Stimulated activated CD8-positive, alpha-beta memory T cell treated with anti-CD3 and anti-CD28 coated beads, Interleukin-15, amount 100 ng/mL, for 4 hours (primary cell): ENCODE measurements at regions not wholly inside any gene's neighbourhood (a gene's known extent, or its start where the extent isn't known, plus 50 kb on each side); places are given as distances from the start of the nearest gene placed in this dataset.

Experiments used
- DNase-seq, 2 donors: peaks; one replicate each; pipeline ENCODE4 v3.0.0-alpha.2; 2020; ENCODE audit warnings: low read depth in 2 of 2

GRCh38 chr15:69505956-69506556, 53.4 kb downstream of the RPLP1 start:
- no peak for DNase-seq

DNA sequence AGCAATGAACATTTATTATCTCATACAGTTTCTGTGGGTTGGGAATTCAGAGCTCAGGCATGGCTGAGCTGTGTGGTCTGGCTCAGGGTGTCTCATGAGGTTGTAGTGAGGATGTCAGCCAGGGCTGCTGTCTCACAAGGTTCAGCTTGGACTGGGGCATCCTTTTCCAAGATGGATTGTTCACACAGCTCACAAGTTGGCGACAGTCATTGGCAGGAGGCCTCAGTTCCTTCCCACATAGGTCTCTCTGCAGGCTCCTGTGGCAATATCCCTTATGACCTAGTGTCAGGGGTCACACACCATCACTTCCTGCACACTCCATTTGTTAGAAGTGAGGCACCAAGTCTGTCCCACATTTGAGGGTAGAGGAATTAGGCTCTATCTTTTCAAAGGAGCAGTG, 56.0 kb downstream of the RPLP1 start:
- no peak for DNase-seq

- no peak for DNase-seq
These were observed 56.5 kb downstream of the RPLP1 start for GRCh38 chr15:69509131-69509530.

DNA sequence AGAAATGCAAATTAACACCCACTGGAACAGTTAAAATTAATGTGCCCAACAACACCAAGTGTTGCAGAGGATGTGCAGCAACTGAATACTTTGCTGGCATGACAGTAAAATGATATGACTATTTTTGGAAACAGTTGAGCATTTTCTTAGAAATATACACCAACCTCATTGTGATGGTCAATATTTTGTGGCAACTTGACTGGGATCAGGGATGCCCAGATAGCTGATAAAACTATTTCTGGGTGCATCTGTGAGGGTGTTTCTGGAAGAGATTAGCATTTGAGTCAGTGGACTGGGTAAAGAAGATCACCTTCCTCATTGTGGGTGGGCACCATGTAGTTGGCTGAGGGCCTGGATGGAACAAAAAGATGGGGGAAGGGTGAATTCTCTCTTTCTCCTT, 57.9 kb downstream of the RPLP1 start:
- DNase-seq: no peak

DNA sequence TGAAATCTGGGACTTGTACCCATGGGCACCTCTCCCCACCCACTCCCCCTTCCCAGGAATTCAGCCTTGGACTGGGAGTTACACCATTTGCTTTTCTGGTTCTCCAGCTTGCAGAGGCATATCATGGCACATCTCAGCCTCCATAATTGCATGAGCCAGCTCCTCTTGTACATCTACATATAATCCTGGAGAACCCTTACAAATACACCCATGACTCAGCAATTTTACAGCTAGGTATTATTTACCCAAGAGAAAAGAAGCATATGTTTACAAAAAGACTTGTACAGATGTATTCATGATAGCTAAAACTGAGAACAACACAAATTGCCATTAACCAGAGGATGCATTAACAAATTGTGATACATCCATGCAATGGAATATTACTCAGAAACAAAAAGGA, 58.4 kb downstream of the RPLP1 start:
- DNase-seq: no peak

- DNase-seq: no peak
These were observed 59.2 kb downstream of the RPLP1 start for GRCh38 chr15:69511716-69512340.

DNA sequence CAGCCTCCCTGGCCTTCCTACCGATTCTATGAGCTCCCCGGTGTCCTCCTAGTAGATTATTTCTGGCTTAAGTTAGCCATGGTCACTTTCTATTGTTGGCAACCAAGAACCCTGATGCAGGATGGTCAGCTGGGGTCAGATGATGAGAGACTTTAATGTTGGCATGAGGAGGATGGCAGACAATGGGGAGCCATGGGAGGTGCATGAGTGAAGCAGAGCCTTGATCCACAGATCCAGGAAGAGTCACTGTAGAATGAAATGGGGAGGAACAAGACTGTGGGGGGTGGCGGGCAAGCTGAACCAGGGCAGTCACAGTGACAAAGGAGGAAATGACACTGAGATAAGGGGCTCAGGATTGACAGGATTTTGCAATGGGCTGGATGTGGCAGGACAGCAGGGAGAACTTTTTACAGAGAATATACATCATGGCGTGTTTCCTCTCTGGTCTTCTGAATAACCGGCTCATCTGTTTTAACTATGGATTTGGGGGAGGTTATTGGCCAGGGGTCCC, 60.9 kb downstream of the RPLP1 start:
- DNase-seq: no peak

- DNase-seq: no peak
These were observed 61.4 kb downstream of the RPLP1 start for GRCh38 chr15:69513986-69514385.

GRCh38 chr15:69515508-69515907, 62.9 kb downstream of the RPLP1 start:
- DNase-seq: no peak

GRCh38 chr15:69515926-69516325, 63.3 kb downstream of the RPLP1 start:
- no peak for DNase-seq

GRCh38 chr15:69517052-69517451, 64.4 kb downstream of the RPLP1 start:
- DNase-seq: no peak

- no peak for DNase-seq
These were observed 66.2 kb downstream of the RPLP1 start for GRCh38 chr15:69518806-69519205.

DNA sequence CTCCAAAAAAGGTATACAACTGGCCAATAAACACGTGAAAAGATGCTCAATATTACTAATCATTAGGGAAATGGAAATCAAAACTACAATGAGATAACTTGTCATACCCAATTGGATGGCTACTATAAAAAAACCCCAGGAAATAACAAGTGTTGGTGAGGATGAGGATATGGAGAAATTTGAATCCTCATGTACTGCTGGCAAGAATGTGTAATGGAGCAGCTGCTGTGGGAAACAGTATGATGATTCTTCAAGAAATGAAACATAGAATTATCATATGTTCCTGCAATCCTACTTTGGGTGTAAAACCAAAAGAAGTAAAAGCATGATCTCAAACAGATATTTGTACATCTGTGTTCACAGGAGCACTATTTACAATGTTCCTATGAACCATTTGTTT, 67.4 kb downstream of the RPLP1 start:
- no peak for DNase-seq

- no peak for DNase-seq
These were observed 69.7 kb downstream of the RPLP1 start for GRCh38 chr15:69522361-69522760.

DNA sequence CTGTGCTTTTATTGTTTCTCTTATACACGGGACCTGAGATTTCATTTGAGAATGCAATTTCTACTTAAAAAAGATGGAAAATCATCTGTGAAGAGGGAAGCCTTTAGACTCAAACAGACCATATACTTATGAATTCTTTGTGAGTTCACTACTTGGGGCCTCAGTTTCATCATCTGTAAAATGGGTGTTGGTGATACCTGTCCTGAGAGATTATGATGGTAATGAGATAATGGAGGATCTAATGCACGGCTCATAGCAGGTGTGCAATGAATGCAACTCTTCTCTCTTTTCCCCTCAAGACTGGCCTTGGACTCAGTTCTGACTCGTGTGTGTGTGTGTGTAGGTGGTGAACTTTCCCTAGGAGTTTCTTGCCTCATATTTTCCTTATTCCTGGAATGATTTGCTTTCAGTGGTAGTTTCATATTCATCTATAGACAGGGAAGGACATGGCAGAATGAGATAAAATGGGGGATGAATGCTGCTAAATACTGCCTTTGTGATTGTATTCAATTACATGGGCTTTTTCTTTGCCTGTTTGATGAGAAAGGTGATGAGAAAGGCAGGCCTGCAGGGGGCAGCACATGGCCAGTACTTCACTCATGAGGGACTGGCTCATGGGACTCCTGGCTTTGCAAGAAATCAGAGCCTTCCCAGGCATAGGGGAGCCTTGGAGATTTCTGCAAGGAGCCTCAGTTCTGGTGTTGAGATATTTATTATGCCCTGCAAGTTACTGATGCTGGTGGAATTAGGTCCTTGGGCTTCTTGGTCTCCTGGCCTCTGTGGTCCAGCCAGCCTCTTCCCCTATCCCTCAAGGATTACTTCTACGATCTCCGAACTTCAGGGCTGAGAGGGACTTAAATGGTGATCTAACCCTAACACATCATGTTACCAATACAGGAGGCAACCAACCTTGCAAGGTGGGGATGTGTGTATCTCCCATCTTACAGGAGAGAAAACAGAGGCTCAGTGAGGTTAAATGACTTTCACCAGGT, 70.7 kb downstream of the RPLP1 start:
- DNase-seq: peak; percentile 23 to 43

DNA sequence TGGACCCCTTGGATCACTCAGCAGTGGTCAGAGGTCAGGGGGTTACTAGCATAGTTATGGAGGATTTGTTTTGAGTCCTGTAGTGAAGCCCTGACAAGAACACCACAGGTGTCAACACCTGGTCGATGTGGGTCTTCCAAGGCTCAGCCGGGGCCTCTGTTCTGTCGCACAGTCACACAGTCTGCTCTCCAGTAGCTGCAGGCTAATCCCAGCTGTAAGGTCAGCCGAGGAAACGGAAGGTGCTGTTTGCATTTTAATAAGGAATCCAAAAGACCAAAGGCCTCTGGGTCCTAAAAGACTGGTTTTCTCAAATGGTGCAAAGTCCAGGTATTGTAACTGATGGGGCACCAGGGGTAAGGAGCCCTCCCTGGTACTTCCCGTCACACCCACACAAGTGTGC, 71.7 kb downstream of the RPLP1 start:
- no peak for DNase-seq

GRCh38 chr15:69524814-69525213, 72.2 kb downstream of the RPLP1 start:
- no peak for DNase-seq

DNA sequence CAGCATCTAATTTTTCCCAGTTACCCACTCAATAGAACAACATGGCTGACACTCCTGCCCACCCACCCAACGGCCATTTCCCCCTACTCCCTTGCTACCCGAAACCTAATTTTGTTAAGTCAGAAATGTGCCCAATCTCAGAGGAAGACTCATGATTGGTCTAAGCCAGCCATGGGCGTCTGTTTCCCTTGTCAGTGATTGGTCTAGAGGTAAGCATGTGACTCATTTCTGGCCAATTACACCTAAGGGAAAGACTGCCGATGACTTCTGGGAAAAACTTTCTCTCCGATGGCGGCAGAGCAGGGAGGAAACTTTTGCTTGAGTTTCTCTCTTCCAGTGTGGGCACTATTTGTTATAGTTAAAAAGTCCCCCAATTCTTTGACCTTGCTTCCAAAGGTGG, 72.9 kb downstream of the RPLP1 start:
- DNase-seq: no peak

DNA sequence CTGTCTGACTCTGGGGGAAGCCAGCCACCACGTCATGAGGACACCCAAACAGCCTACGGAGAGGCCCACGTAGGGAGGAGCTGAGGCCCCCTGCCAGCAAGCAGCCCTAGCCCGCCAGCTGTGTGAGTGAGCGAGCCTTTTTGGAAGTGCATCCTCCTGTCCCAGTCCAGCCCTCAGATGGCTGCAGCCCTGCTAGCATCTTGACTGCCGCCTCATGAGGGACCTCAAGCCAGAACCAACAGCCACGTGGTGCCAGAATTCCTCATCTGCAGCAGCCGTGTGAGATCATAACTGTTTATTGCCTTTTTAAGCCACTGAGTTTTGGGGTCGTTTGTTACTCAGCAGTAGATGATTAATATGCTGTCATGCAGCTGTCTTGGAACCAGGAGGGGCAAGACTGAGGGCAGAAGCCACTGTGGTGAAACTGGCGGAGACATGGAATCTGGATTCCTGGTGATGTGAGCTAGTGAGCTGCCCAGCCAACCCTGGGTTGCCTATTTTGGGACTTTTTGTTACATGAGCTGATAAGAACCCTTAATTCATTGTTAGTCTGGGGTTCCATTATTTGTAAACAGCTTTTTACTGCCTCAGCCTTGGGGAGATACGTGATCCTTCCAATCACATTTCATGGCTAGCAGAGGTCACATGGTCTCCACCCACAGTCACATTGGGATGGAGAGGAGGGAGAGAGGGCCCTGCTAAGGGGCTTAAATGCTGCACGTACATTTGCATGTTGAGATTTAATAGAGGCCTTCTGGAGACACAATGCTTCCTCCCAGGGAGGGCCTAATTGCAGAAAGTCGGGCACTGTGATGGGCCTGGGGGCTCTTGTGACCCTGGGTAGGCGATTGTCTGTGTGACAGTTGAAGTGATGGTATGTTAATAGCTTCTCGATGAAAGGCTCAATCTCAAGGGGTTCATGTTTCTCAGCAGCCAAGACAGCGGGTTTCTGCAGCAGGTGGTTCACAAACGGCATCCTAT, 73.8 kb downstream of the RPLP1 start:
- DNase-seq: no peak

GRCh38 chr15:69529141-69529540, 76.5 kb downstream of the RPLP1 start:
- DNase-seq: no peak

- no peak for DNase-seq
These were observed 77.5 kb downstream of the RPLP1 start for GRCh38 chr15:69529961-69530633.
